ENCODE measurements at regions not wholly inside any gene's neighbourhood (a gene's known extent, or its start where the extent isn't known, plus 50 kb on each side); places are given as distances from the start of the nearest gene placed in this dataset.
"Not testable (repeated sequence)": the region's sequence is repeated elsewhere in the genome, so short reads cannot be mapped to it uniquely, and the experiment has no call there.

- DNase-seq = no peak
- Histone ChIP-seq H3K4me1 (no peaks in the 10 kb centered on the region), H3K27ac (no peak overlapping the region), H3K27me3 (no peaks in the 10 kb centered on the region), H3K9me3 (peaks cover 0 to 3% (median 0%) of the 10 kb centered on the region in 4 donors), H3K4me3 (no peak overlapping the region), H3K36me3 (no peaks in the 10 kb centered on the region)
- TF ChIP-seq POLR2AphosphoS5 (IDR thresholded peaks at IDR 0.05) (no peak), POLR2A (IDR thresholded peaks at IDR 0.05) (no peak), EP300 (IDR thresholded peaks at IDR 0.05) (no peak), CTCF (IDR thresholded peaks at IDR 0.05) (no peak)
- 40 to 68% methylated on average over 6 of the region's 6 CpGs for WGBS, 2 donors
- intact Hi-C loops (cut with DNase I) = no loop called here
These were observed 162.5 kb downstream of the RAD51AP2 start for GRCh38 chr2:17355608-17356329.

GRCh38 chr2:17353263-17353662, 165.0 kb downstream of the RAD51AP2 start:
- H3K36me3 ChIP-seq = no peaks in the 10 kb centered on the region
- H3K27ac ChIP-seq = no peak overlapping the region
- H3K27me3 ChIP-seq = no peaks in the 10 kb centered on the region
- TF ChIP-seq POLR2A (IDR thresholded peaks at IDR 0.05) (no peak), POLR2AphosphoS5 (IDR thresholded peaks at IDR 0.05) (no peak), EP300 (IDR thresholded peaks at IDR 0.05) (no peak), CTCF (IDR thresholded peaks at IDR 0.05) (no peak)
- peaks cover 0 to 3% (median 0%) of the 10 kb centered on the region in 4 donors for H3K9me3 ChIP-seq
- no peak overlapping the region for H3K4me3 ChIP-seq
- no peak for DNase-seq
- no peaks in the 10 kb centered on the region for H3K4me1 ChIP-seq
- intact Hi-C loops (cut with DNase I) = no loop called here

- H3K4me1 ChIP-seq; H3K27me3 ChIP-seq; H3K4me3 ChIP-seq; H3K36me3 ChIP-seq; DNase-seq; intact Hi-C loops (cut with DNase I); H3K9me3 ChIP-seq; H3K27ac ChIP-seq: not testable (repeated sequence)
- WGBS, 2 donors = 58 to 66% methylated on average over 4 of the region's 4 CpGs
These were observed 175.5 kb downstream of the RAD51AP2 start for GRCh38 chr2:17342692-17343091.

GRCh38 chr2:17337507-17337906, 180.7 kb downstream of the RAD51AP2 start:
- Histone ChIP-seq H3K27ac (no peak overlapping the region), H3K4me3 (no peak overlapping the region), H3K36me3 (no peaks in the 10 kb centered on the region), H3K4me1 (no peaks in the 10 kb centered on the region), H3K27me3 (no peaks in the 10 kb centered on the region), H3K9me3 (no peaks in the 10 kb centered on the region)
- 58 to 79% methylated on average over 3 of the region's 3 CpGs for WGBS, 2 donors
- TF ChIP-seq EP300 (IDR thresholded peaks at IDR 0.05) (no peak), POLR2A (IDR thresholded peaks at IDR 0.05) (no peak), POLR2AphosphoS5 (IDR thresholded peaks at IDR 0.05) (no peak), CTCF (IDR thresholded peaks at IDR 0.05) (no peak)
- no peak for DNase-seq
- intact Hi-C loops (cut with DNase I) = no loop called here

GRCh38 chr2:17336458-17336857, 181.8 kb downstream of the RAD51AP2 start:
- DNase-seq = no peak
- no peak overlapping the region for H3K27ac ChIP-seq
- intact Hi-C loops (cut with DNase I) = no loop called here
- 52 to 69% methylated on average over 2 of the region's 2 CpGs for WGBS, 2 donors
- no peaks in the 10 kb centered on the region for H3K27me3 ChIP-seq
- H3K4me1 ChIP-seq = no peaks in the 10 kb centered on the region
- H3K9me3 ChIP-seq = no peaks in the 10 kb centered on the region
- no peaks in the 10 kb centered on the region for H3K36me3 ChIP-seq
- H3K4me3 ChIP-seq = no peak overlapping the region
- no peak for TF ChIP-seq POLR2AphosphoS5 (IDR thresholded peaks at IDR 0.05)
- TF ChIP-seq POLR2A (IDR thresholded peaks at IDR 0.05) = no peak
- TF ChIP-seq CTCF (IDR thresholded peaks at IDR 0.05) = no peak
- TF ChIP-seq EP300 (IDR thresholded peaks at IDR 0.05) = no peak

Measured in sigmoid colon (tissue), 6 donors.